ENCODE measurements at regions not wholly inside any gene's neighbourhood (a gene's known extent, or its start where the extent isn't known, plus 50 kb on each side); places are given as distances from the start of the nearest gene placed in this dataset.
"Not testable (repeated sequence)": the region's sequence is repeated elsewhere in the genome, so short reads cannot be mapped to it uniquely, and the experiment has no call there.

- Histone ChIP-seq H3K4me1 (no peaks in the 10 kb centered on the region), H3K4me3 (ENCODE audit: low read depth, low read length) (no peak overlapping the region), H3K9me3 (no peaks in the 10 kb centered on the region), H3K36me3 (no peaks in the 10 kb centered on the region), H3K27me3 (no peaks in the 10 kb centered on the region)
- TF ChIP-seq CTCF (IDR thresholded peaks at IDR 0.05; ENCODE audit: low read depth, low read length): no peak
- no peak for DNase-seq
These were observed 100.1 kb upstream of the CCDC28A start for GRCh38 chr6:138673346-138674014.

GRCh38 chr6:138674444-138674843 lies 99.1 kb upstream of the CCDC28A start:
- not testable (repeated sequence) for H3K27me3 ChIP-seq; H3K36me3 ChIP-seq; H3K9me3 ChIP-seq; DNase-seq; H3K4me1 ChIP-seq; H3K4me3 ChIP-seq (ENCODE audit: low read depth, low read length)

GRCh38 chr6:138677538-138677937 lies 96.0 kb upstream of the CCDC28A start:
- Histone ChIP-seq H3K4me1 (no peaks in the 10 kb centered on the region), H3K9me3 (no peaks in the 10 kb centered on the region), H3K36me3 (no peaks in the 10 kb centered on the region), H3K4me3 (ENCODE audit: low read depth, low read length) (no peak overlapping the region), H3K27me3 (no peaks in the 10 kb centered on the region)
- DNase-seq: no peak
- no peak for TF ChIP-seq CTCF (IDR thresholded peaks at IDR 0.05; ENCODE audit: low read depth, low read length)

- no peaks in the 10 kb centered on the region for H3K4me1 ChIP-seq
- H3K9me3 ChIP-seq: no peaks in the 10 kb centered on the region
- TF ChIP-seq CTCF (IDR thresholded peaks at IDR 0.05; ENCODE audit: low read depth, low read length): no peak
- H3K36me3 ChIP-seq: no peaks in the 10 kb centered on the region
- H3K4me3 ChIP-seq (ENCODE audit: low read depth, low read length): no peak overlapping the region
- H3K27me3 ChIP-seq: no peaks in the 10 kb centered on the region
- no peak for DNase-seq
These were observed 95.4 kb upstream of the CCDC28A start for GRCh38 chr6:138678168-138678567.

GRCh38 chr6:138680085-138680484 lies 93.5 kb upstream of the CCDC28A start:
- Histone ChIP-seq H3K9me3 (no peaks in the 10 kb centered on the region), H3K36me3 (no peaks in the 10 kb centered on the region), H3K4me3 (ENCODE audit: low read depth, low read length) (no peak overlapping the region), H3K4me1 (no peaks in the 10 kb centered on the region), H3K27me3 (no peaks in the 10 kb centered on the region)
- no peak for DNase-seq
- TF ChIP-seq CTCF (IDR thresholded peaks at IDR 0.05; ENCODE audit: low read depth, low read length): no peak

GRCh38 chr6:138681627-138682026 lies 91.9 kb upstream of the CCDC28A start:
- Histone ChIP-seq H3K36me3 (no peaks in the 10 kb centered on the region), H3K4me1 (no peaks in the 10 kb centered on the region), H3K4me3 (ENCODE audit: low read depth, low read length) (no peak overlapping the region), H3K9me3 (no peaks in the 10 kb centered on the region), H3K27me3 (no peaks in the 10 kb centered on the region)
- DNase-seq: no peak
- no peak for TF ChIP-seq CTCF (IDR thresholded peaks at IDR 0.05; ENCODE audit: low read depth, low read length)

All from BE2C (cell line).